NK-92 treated with Interleukin-12 subunit alpha and Interleukin-12 subunit beta, amount 100 ng/mL, for 24 hours (cell line): ENCODE measurements at regions not wholly inside any gene's neighbourhood (a gene's known extent, or its start where the extent isn't known, plus 50 kb on each side); places are given as distances from the start of the nearest gene placed in this dataset.

Experiments
- DNase-seq: peaks from one replicate; lab custom pipeline; 2025; lab: John Stamatoyannopoulos, UW

DNA sequence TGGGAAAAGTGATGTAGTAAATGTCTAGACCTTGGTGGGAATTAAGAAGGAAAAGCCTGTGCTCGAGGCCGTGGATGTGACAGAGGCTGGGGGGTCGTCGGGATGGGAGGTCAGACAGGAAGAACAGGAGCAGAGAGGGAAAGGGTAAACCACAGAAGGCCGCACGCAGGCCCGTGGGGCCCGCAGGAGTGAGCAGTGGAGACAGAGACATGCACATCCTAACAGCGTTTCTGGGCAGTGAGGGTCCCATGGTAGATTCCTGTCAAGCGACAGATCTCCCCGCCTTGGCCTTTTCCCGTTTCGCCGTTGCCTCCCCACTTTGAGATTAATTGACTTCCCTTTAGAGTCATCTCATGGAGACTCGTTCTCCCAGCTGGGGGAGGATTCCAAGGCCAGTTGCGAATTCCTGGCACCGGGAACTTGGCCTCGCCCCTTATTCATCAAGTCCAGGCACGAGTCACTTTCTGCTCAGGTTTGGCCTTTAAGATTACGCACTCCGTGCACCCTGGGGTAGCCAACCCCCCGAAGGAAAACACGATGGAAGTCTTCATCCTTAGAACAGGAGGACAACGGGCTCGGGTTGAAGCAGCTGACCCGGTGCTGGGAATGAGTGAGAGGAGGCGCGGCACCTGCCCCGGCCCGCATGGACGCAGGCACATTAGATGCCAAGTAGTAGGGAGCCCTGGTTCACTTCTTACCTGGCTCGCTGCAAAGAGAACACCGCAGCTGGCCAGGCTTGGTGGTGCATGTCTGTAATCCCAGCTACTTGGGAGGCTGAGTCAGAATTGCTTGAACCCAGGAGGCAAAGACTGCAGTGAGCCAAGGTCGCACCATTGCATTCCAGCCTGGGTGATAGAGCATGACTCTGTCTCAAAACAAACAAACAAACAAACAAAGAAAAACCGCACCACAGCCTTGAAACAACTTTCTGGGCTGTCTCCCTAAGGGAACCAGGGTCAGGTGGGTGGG, 315.2 kb upstream of the SHH start:
- no peak for DNase-seq

DNA sequence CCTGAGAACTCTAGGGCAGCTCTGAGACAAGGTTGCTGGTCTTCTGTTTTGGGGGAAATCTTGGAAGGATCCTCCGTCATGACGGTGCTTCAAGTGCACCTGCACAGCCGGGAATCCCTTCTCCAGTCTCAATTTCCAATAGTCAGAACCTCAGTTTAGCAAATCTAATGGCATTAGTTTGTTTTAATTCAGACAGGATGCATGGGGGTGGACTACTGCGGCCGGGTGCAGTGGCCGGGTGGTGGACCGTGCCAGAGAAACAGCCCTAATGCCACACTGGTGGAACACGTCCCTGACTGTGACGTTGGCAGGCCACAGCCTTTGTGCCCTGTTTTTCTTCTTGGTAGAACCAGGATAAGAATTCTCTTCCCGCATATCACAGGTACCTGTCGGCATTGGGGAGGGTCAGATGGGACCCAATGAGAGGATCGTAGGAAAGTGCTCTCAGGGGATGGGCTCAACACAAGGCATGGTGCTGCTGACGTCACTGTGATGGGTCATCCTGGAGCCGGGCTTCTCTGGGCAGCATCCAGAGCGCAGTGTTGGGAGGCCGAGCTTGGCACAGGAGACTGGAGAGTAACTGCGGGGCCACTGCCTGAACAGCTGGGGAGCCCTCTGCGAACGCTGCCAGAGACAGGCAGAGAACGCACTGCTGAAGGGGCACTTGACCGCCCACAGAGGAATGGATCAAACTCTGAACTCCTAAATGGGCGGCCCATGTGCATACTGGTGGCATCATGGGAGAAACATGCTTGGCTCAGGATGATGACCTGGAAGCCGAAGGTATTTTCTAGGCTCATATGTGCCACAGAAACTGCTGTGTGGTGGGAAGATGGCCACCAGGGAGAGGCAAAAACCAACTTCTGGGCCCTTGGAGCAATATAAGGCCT, 313.8 kb upstream of the SHH start:
- DNase-seq: no peak

DNA sequence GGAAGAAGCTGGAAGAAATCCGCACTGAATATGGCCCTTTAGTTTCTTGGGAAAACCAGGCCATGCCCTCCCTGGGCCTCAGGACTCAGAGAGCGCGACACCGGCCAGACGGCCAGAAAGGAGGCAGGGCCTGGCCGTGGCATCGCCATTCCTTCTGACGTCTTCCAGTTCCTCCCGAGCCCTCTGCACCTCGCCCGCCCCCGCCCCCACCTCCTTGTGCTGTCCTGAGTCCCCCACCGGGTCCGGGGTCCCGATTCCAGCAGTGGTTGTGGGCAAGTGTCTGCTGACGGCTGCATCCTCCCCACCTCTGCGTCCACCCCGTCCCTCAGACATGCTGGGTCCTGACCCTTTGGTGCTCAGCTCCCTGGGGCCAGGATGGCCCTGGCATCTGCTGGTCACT, 312.1 kb upstream of the SHH start:
- no peak for DNase-seq

DNA sequence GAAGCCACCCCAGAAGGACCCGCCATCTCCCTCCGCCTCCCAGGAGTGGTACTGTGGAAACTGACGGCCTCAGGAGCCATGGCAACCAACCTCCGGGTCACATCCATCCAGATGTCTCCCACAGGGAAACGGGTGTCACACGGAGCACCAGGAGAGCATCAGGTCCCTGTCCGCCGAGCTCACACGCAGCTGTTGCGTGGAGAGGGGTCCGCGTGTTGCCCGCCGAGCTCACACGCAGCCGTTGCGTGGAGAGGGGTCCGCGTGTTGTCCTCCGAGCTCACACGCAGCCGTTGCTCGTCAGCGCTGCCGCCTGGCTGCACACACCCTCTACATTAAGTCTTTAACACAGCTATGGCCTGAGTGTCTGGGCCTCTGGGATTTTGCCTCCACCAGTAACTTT, 311.1 kb upstream of the SHH start:
- DNase-seq: no peak

DNA sequence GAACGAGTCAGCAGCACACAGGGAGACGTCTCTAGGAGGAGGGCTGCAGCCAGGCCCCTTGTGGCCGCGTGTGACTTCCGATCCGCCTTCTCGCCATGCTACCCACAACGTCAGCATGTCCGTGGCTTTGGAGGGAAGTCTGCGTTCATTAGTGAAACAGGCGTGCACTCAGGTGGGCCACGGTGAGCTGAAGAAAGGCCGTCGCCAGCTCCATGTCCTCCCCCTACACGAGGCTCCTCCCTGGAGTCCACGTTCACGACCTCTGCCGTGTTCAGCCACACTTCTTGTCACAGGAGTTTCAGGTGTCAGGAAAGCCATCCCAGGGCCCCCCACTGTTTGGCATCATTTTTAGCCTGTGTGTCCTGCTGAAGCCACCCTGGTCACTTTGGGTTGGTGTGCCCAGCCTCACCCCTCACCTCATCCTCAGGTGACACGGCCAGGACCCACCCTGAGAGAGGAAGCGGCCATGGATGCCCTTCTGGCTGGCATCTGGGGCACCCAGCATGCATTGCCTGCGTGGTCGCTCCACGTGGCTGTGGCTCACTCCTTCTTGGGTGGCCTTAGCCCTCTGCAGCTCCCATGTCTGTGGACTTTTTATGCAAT, 310.6 kb upstream of the SHH start:
- no peak for DNase-seq

DNA sequence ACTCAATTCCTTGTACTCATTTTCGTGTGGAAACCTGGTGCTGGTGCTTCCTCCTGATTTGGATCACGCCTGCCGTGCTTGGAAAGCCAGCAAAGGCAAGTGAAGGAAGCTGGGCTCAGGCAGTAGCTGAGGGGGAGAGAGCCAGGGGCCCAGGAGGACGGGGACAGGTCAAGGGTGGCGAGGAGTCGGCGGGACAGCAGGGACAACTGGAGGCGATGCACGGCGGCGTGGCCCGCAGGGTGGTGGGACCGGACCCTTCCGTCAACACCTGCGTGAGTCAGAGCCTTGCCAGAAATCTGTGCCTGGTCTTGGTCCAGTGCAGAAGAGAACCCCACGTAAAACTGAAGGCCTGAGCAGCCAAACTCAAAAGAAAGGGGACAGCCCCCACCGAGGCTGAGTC, 309.7 kb upstream of the SHH start:
- DNase-seq: no peak

DNA sequence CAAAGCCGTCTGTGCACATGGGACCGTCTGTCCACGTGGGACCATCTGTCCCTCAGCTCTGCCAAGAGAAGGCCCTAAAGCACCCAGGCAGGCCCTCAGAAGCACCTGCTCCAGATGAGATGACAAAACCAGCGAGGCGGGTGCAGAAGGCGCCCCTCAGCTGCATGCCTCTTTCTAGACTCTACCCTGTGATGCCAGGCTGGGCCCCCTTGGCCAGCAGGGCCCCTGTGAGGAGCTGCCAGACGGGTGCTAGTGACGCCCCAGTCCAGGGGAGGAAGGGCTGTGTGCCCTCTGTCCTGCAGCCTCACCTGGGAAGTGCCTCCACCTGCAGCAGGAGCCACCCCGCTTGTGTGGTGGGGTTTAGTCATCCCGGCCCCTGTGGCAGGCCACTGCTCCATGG, 309.2 kb upstream of the SHH start:
- no peak for DNase-seq

DNA sequence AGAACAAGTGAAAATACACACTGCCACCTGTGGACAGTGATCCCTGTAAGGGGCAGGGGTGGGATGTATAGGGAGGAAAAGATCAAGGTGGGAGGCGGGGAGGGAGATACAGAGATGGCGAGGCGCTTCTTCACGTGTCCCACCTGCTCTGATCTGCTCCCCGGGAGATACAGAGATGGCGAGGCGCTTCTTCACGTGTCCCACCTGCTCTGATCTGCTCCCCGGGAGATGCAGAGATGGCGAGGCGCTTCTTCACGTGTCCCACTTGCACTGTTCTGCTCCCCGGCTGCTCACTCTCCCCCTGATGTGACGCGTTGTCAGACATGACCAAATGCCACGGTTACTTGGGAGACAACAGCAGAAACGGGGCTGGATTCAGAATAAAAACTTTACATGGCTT, 308.3 kb upstream of the SHH start:
- DNase-seq: no peak

DNA sequence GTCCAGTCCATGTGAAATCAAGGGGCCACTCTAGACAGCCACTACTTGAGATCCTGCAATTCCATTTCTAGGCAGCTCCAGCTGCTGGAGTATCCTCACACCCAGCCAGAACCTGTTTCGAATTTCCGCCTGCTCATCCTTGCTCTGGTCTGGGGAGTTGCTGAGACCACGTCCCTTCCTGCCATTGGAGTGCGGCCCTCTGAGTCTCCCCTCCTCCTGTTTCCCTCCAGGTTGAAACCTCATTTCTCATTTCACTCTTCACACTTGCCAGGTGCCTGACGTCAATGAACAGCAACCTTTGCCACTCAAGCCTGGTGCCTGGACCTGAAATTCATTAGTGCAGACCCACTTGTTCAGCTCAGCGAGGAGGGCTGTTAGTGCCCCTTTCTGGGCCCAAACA, 307.5 kb upstream of the SHH start:
- DNase-seq: no peak

DNA sequence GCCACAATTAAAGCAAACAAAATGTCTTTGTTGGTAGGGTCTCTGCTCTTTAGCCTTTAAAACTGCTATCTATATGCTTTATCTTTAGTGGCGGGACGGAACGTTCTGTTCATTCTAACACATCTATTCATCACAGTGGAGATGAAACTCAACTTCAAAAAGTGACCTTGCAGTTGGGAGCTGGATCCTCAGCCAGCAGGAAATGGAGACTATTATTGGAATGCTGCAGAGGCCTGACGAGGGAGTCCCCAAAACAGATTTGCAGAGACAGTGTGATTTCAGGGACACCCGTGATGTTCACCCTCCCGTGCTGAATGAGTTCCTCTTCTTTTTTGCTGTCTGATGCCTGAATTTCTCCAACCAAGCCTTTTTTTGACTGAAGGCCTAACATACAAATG, 306.0 kb upstream of the SHH start:
- no peak for DNase-seq

DNA sequence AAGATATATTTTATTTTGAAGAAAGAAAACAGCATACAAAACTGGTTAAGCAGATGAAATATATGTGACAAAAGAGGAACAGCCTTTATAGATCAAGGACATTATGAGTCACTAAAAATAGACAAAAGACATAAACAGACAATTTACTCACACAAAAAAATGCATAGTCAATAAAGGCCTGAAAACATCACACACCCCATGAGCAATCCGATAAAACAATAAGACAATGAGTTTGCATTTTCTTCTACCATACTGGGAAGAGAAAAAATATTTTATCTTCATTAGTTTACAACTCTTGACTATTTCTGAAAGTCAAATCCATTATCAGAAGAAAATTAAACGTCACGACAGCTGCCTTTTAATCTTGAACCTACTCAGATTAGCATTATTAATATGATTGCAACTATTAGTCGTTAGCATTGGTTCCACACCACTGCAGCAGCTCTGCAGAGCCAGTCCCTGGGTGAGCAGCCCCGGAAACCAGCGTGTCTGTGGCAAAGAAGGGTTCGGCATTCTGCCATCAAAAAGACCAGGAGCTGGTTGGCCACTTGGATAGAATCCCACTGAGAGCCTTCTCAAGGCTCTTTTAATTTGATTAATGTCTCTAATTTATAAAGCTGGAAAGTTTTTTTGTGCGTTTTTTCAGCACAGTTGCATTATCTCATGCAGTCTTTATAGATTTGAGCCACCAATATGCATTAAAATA, 305.4 kb upstream of the SHH start:
- no peak for DNase-seq

DNA sequence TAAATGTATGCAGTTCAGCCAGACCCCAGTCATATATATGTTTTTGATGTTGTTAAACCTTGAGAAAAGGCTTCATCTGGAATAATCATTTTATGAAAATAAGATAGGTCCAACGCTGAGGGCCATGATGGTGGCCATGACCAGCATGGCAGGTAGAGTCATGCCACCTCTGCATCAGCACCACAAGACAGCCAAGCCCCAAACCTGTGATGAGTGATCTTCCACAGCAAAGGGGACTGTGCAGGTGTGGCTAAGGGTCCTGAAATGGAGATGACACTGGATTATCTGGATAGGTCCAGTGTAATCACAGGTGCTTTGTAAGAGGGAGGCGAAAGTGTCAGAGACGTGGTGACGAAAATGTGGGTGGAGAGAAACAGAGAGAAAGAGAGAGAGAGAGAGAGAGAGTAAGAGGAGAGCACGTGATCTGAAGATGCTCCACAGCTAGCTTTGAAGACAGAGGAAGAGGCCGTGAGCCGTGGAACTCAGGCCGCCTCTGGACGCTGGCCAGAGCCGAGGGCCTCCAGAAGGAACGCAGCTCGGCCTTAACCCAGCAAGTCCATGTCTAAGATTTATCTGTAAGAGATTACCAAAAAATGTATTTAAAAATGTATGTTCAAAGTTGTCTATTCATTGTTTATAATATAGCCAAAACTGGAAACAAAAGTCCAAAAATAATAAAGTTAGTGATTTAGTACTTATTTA, 304.4 kb upstream of the SHH start:
- no peak for DNase-seq

DNA sequence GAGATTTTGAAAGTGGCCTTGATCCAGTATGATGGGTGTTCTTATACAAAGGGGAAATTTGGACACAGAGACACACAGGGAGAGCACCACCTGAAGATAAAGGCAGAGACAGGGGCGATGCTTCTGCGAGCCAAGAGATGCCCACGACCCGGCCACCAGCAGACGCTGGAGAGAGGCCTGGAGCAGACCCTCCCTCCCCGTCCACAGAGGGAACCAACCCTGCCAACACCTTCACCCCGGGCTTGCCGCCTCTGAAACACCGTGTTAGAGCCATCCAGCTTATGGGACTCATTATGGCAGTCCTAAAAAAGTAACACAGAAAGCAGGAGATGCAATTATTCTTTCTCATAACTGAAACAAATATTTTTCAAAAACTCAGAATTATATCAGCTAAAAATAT, 303.3 kb upstream of the SHH start:
- DNase-seq: no peak

DNA sequence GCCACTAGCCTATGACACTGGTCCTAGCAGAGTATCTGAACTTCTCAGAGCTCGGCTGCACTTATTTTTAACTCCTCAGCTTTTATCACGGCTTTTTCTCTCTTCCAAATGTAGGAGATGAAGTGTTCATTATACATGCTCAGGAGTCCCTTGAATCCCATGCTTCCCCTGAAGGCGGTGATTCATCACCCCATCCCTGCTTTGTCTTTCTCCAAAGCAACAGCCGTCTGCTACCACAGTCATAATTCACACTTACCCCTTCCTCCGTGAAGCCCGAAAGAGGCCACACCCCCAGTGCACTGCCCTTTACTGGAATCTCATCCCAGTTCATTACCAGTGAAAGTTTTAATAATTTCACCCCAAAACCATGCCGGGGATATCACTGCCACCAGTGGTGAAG, 301.5 kb upstream of the SHH start:
- DNase-seq: no peak

DNA sequence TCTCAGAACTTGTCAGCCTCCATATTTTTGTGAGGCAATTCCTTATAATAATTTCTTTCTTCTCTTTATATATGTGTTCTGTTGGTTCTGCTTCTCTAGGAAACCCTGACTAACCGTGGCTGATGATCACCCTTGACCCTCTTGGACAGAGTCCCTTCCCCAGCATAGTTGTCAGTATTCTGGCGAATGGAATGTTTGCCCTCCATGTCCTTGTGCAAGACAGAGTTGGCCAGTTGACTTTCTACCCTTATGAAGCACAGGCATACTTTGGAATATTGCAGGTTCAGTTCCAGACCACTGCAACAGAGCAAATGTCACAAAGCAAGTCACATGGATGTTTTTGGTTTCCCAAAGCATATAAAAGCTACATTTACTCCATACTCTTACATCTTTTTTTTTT, 297.7 kb upstream of the SHH start:
- no peak for DNase-seq

DNA sequence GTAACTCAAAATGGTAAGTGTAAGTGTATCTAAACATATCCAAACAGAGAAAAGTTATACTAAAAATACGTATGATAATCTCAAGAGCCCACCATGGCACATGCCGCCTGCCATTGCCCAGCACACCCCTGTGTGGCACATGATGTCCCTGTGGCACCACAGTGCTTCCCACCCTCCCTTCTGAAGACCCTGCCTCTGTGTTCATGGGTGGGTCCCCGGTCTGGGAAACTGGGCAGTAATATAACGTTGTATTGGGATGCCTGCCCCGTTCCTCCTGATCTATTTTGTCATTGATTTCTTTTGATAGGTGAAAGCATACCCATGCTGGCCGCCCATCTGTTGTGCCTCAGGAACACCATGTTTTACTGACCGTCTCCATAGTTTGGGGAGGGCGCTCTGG, 296.8 kb upstream of the SHH start:
- no peak for DNase-seq

DNA sequence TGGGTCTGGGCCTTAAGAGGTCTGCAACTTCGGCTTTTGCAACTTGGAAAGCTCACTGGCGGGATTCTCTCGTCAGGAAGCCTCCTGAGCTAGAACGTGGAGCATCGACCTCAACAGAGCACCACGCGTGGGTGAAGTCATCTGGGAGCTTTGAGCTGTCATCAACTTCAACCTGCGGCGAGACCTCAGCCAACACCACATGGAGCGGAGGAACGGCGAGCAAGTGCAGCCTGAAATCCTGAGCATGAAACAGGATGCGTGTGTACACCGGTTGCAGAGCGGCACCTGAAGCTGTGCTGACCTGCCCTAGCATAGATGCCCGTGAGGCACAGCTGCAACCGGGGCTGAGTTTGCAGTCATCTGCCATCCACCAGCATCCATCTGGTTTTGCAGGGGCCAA, 295.7 kb upstream of the SHH start:
- DNase-seq: no peak

DNA sequence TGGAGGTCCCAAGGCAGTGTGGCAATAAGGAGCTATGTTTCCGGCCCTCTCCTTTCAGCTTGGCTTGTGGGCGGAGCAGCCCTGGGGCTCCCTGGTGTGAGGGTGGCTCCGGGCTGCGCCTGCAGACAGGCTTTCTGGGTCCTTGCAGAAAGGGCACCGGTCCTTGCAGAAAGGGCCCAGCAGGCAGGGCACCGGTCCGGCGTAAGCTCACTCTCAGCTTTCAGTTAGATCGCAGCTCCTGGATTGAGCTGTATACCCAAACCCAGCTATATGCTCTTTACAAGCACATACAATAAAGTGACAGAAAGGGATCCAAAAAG, 293.8 kb upstream of the SHH start:
- no peak for DNase-seq

DNA sequence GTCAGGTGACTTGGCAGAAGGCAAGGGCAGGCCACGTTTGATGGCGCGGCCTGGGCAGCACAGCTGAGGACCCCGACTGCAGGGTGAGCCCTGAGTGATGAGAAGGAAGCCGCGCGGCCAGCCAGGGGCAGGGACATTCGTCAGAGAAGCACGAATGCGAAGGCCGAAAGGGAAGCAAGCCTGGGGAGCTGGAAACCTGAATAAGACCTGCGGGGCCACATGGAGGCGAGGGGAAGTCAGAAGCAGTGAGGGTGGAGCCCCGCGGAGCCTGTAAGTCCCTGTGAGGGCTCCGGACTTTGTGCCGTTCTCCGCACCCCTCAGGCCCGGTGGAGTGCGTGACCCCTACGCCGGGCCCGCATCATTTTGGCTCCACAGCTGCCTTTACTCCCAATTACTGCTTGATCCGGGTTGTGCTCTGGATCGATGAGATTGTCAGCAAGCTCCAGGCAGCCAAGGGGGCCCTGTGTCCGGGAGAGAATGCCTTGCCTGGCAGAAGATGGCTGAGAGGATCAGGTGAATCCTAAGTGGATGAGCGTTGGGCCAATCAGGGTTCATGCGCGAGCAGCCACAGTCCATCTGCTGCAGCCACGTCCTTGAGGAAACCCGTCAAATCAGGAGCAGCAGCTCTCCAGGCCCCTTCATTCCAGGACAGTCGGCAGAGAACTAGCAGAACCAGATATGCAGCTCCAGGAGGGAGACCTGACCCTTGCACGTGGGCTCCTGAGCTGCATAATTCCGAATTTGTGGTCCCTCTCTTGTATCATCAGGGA, 293.3 kb upstream of the SHH start:
- DNase-seq: no peak

DNA sequence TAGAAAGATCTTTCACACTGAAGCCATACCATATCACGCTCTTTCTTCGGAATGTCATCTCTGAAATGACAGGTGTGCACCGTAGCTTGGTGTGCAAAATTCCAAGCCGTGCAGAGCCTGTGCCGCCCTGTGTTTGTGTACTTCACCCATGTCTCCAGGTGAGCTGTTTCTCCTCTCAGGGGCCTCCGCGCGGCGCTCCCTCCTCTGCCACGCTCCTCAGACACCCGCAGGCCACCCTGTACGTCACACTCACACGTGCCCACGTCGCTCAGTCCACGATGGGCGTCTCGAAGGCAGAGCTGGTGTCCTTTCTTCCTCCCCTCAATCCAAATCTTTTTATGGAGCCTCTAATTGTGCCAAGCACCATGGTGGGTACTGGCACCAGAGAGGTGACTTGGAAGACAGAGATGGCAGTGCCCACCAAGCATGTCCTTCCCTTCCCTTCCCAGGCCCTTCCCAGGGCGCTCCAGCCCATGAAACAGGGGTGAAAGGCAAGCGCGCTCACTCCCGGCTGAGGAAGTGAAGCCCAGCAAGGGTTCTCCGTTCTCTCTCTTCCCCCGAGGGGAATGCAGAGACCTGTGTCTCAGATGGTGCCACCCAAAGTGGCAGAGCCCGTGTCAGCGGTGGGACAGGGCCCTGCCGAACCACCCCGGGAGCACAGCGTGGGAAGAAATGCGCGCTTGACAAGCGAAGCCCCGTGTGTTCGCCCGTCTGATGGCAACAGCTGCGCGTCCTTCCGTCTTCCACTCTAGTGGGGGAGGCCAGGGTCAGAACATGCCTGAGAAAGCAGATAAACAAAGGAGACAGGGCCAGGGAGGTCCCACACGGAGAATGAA, 292.5 kb upstream of the SHH start:
- DNase-seq: no peak
